ENCODE measurements at regions not wholly inside any gene's neighbourhood (a gene's known extent, or its start where the extent isn't known, plus 50 kb on each side); places are given as distances from the start of the nearest gene placed in this dataset.

- no peaks in the 10 kb centered on the region for H3K9me3 ChIP-seq (ENCODE audit: insufficient read depth, low read length, severe bottlenecking)
- no peak overlapping the region for H3K9ac ChIP-seq (ENCODE audit: low read depth, low read length)
- no peaks in the 10 kb centered on the region for H3K27me3 ChIP-seq (ENCODE audit: insufficient read depth, low read length, poor library complexity)
- ATAC-seq (ENCODE audit: insufficient read depth, low read depth) (no peak), DNase-seq (no peak)
- H3K4me2 ChIP-seq (ENCODE audit: insufficient read depth, low read length), result no peak overlapping the region
- H3K36me3 ChIP-seq (ENCODE audit: insufficient read depth, low read length), result no peaks in the 10 kb centered on the region
- no peak overlapping the region for H3K27ac ChIP-seq (ENCODE audit: low read length)
- no peaks in the 10 kb centered on the region for H3K79me2 ChIP-seq (ENCODE audit: insufficient read depth, low read length)
- no peak overlapping the region for H3K4me3 ChIP-seq (ENCODE audit: low read depth in 1 of 2, low read length in 2 of 2)
- no peak overlapping the region for H2AFZ ChIP-seq (ENCODE audit: low read depth, low read length)
- H3K4me1 ChIP-seq (ENCODE audit: insufficient read depth, low read length), result no peaks in the 10 kb centered on the region
- H4K20me1 ChIP-seq (ENCODE audit: insufficient read depth, low read length), result no peaks in the 10 kb centered on the region
- no peak for TF ChIP-seq EZH2 (IDR thresholded peaks at IDR 0.05; ENCODE audit: borderline replicate concordance, low read depth, low read length, severe bottlenecking)
These were observed 147.2 kb upstream of the DIPK2B start for GRCh38 chrX:45347877-45348276.

GRCh38 chrX:45344594-45344993 lies 143.9 kb upstream of the DIPK2B start:
- no peak for TF ChIP-seq EZH2 (IDR thresholded peaks at IDR 0.05; ENCODE audit: borderline replicate concordance, low read depth, low read length, severe bottlenecking)
- no peak for TF ChIP-seq CTCF (IDR thresholded peaks at IDR 0.05; ENCODE audit: borderline replicate concordance, extremely low read depth, low read length, poor library complexity, severe bottlenecking)
- Histone ChIP-seq H3K9ac (ENCODE audit: low read depth, low read length) (no peak overlapping the region), H3K4me3 (ENCODE audit: low read depth in 1 of 2, low read length in 2 of 2) (no peak overlapping the region), H3K79me2 (ENCODE audit: insufficient read depth, low read length) (no peaks in the 10 kb centered on the region), H3K36me3 (ENCODE audit: insufficient read depth, low read length) (no peaks in the 10 kb centered on the region), H3K27me3 (ENCODE audit: insufficient read depth, low read length, poor library complexity) (no peaks in the 10 kb centered on the region), H3K9me3 (ENCODE audit: insufficient read depth, low read length, severe bottlenecking) (no peaks in the 10 kb centered on the region), H2AFZ (ENCODE audit: low read depth, low read length) (no peak overlapping the region), H3K4me2 (ENCODE audit: insufficient read depth, low read length) (no peak overlapping the region), H3K4me1 (ENCODE audit: insufficient read depth, low read length) (no peaks in the 10 kb centered on the region), H3K27ac (ENCODE audit: low read length) (no peak overlapping the region), H4K20me1 (ENCODE audit: insufficient read depth, low read length) (no peaks in the 10 kb centered on the region)
- ATAC-seq (ENCODE audit: insufficient read depth, low read depth) (no peak), DNase-seq (no peak)

GRCh38 chrX:45329217-45329616 lies 128.5 kb upstream of the DIPK2B start:
- H3K27me3 ChIP-seq (ENCODE audit: insufficient read depth, low read length, poor library complexity), result no peaks in the 10 kb centered on the region
- no peak for ATAC-seq (ENCODE audit: insufficient read depth, low read depth)

GRCh38 chrX:45324941-45325340 lies 124.3 kb upstream of the DIPK2B start:
- no peaks in the 10 kb centered on the region for H3K4me1 ChIP-seq (ENCODE audit: insufficient read depth, low read length)
- H3K79me2 ChIP-seq (ENCODE audit: insufficient read depth, low read length), result no peaks in the 10 kb centered on the region
- H3K4me3 ChIP-seq (ENCODE audit: low read depth in 1 of 2, low read length in 2 of 2), result no peak overlapping the region
- H4K20me1 ChIP-seq (ENCODE audit: insufficient read depth, low read length), result no peaks in the 10 kb centered on the region
- H3K9me3 ChIP-seq (ENCODE audit: insufficient read depth, low read length, severe bottlenecking), result no peaks in the 10 kb centered on the region
- H3K9ac ChIP-seq (ENCODE audit: low read depth, low read length), result no peak overlapping the region
- DNase-seq (no peak), ATAC-seq (ENCODE audit: insufficient read depth, low read depth) (no peak)
- no peak overlapping the region for H3K4me2 ChIP-seq (ENCODE audit: insufficient read depth, low read length)
- no peak for TF ChIP-seq EZH2 (IDR thresholded peaks at IDR 0.05; ENCODE audit: borderline replicate concordance, low read depth, low read length, severe bottlenecking)
- TF ChIP-seq CTCF (IDR thresholded peaks at IDR 0.05; ENCODE audit: borderline replicate concordance, extremely low read depth, low read length, poor library complexity, severe bottlenecking), result no peak
- H3K36me3 ChIP-seq (ENCODE audit: insufficient read depth, low read length), result no peaks in the 10 kb centered on the region
- no peak overlapping the region for H3K27ac ChIP-seq (ENCODE audit: low read length)
- H2AFZ ChIP-seq (ENCODE audit: low read depth, low read length), result no peak overlapping the region
- H3K27me3 ChIP-seq (ENCODE audit: insufficient read depth, low read length, poor library complexity), result no peaks in the 10 kb centered on the region

More at GRCh38 chrX:45329217-45329616, 128.5 kb upstream of the DIPK2B start:
- Histone ChIP-seq H4K20me1 (ENCODE audit: insufficient read depth, low read length) (no peaks in the 10 kb centered on the region), H3K9me3 (ENCODE audit: insufficient read depth, low read length, severe bottlenecking) (no peaks in the 10 kb centered on the region), H2AFZ (ENCODE audit: low read depth, low read length) (no peak overlapping the region), H3K27ac (ENCODE audit: low read length) (no peak overlapping the region), H3K4me1 (ENCODE audit: insufficient read depth, low read length) (no peaks in the 10 kb centered on the region), H3K4me2 (ENCODE audit: insufficient read depth, low read length) (no peak overlapping the region), H3K79me2 (ENCODE audit: insufficient read depth, low read length) (no peaks in the 10 kb centered on the region), H3K4me3 (ENCODE audit: low read depth in 1 of 2, low read length in 2 of 2) (no peak overlapping the region), H3K9ac (ENCODE audit: low read depth, low read length) (no peak overlapping the region), H3K36me3 (ENCODE audit: insufficient read depth, low read length) (no peaks in the 10 kb centered on the region)
- TF ChIP-seq CTCF (IDR thresholded peaks at IDR 0.05; ENCODE audit: borderline replicate concordance, extremely low read depth, low read length, poor library complexity, severe bottlenecking) (no peak), EZH2 (IDR thresholded peaks at IDR 0.05; ENCODE audit: borderline replicate concordance, low read depth, low read length, severe bottlenecking) (no peak)
- no peak for DNase-seq
